Sigmoid colon (tissue), 6 donors: ENCODE measurements at regions not wholly inside any gene's neighbourhood (a gene's known extent, or its start where the extent isn't known, plus 50 kb on each side); places are given as distances from the start of the nearest gene placed in this dataset.
"Not testable (repeated sequence)": the region's sequence is repeated elsewhere in the genome, so short reads cannot be mapped to it uniquely, and the experiment has no call there.

Experiments
- DNase-seq: peaks from one replicate; pipeline ENCODE4 v3.0.0-alpha.2; 2019
- H3K27ac ChIP-seq, 4 donors: fragments of 200-600 bp; sonication (generic); one replicate each; pipeline ENCODE4 v1.5.1; 2016 to 2019; ENCODE audit warnings: mild to moderate bottlenecking in 1 of 4
- H3K27me3 ChIP-seq, 3 donors: fragments of 200-600 bp; sonication (generic); one replicate each; pipeline ENCODE4 v1.5.1; 2019; ENCODE audit warnings: mild to moderate bottlenecking in 1 of 3
- H3K36me3 ChIP-seq, 4 donors: fragments of 200-600 bp; sonication (generic); one replicate each; pipeline ENCODE4 v1.5.1; 2016 to 2019
- H3K4me1 ChIP-seq, 4 donors: fragments of 200-600 bp; sonication (generic); one replicate each; pipeline ENCODE4 v1.5.1; 2017 to 2019
- H3K4me3 ChIP-seq, 4 donors: fragments of 200-600 bp; sonication (generic); one replicate each; pipeline ENCODE4 v1.5.1; 2017 to 2019; ENCODE audit warnings: mild to moderate bottlenecking in 2 of 4, moderate library complexity in 1 of 4
- H3K9me3 ChIP-seq, 4 donors: fragments of 200-600 bp in 3 of 4; sonication (generic) in 3 of 4; one replicate each; pipeline versions ENCODE4 v1.5.1 to v1.6.1; 2013 to 2019
- EP300 ChIP-seq, 4 donors: sonication (generic); formaldehyde crosslinking; IDR thresholded peaks; one replicate each; pipeline ENCODE4 v1.6.1; 2017; ENCODE audit warnings: antibody characterized with exemption in 4 of 4
- POLR2A ChIP-seq, 2 donors: fragments of 450-650 bp; IDR thresholded peaks; one replicate each; pipeline ENCODE4 v1.6.1; 2016; ENCODE audit warnings: antibody characterized with exemption in 2 of 2, mild to moderate bottlenecking in 2 of 2, moderate library complexity in 2 of 2
- POLR2AphosphoS5 ChIP-seq, 4 donors: sonication (generic); formaldehyde crosslinking; IDR thresholded peaks; one replicate each; pipeline ENCODE4 v1.6.1; 2017; ENCODE audit warnings: antibody characterized with exemption in 4 of 4
- WGBS, 2 donors: extraction: QIAGEN DNeasy Blood & Tissue Kit; methylation state at CpG; one replicate each; pipeline ENCODE4 v1.1.7; 2013; 5-methylcytosine and 5-hydroxymethylcytosine counted together
- intact Hi-C: fragments of 100-400 bp; cut with DNase I; formaldehyde crosslinking; loops from one replicate; pipeline ENCODE4 v1.15.1; 2023
- TF ChIP-seq, protein P1 (sequence below), 4 experiments: fragments of 450-650 bp in 3 of 4; fragments of 200-600 bp in 1 of 4; IDR thresholded peaks; one replicate each; pipeline ENCODE4 v1.5.1; 2016 to 2019; ENCODE audit warnings: antibody characterized with exemption in 4 of 4, mild to moderate bottlenecking in 3 of 4, moderate library complexity in 2 of 4
- donor health status: healthy with polysubstance abuse.
- donor health status: healthy.

DNA sequence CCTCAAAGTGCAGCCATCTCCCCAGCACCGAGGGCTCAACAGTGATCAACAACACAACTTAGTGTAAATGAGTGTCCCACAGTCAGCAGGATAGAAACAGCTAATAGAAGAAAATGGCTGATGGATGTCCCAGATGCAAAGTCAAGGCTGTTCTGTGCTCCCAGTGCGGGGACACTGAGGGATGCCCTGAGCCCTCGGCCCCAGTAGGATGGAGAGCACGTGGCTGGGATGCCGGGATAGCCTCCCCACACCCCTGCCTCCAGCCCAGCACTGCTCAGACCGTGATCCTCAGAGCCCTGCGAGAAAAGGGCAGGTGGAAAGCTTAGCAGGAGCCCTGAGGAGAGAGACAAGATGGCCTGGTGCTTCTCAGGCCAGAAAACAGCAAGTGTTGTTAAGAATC, 243.9 kb upstream of the TCERG1L start:
- H3K36me3 ChIP-seq: no peaks in the 10 kb centered on the region
- 62 to 75% methylated on average over 7 of the region's 7 CpGs for WGBS, 2 donors
- peaks cover 0 to 19% (median 0%) of the 10 kb centered on the region in 3 donors for H3K27me3 ChIP-seq
- no peak for DNase-seq
- intact Hi-C loops: no loop called here
- H3K4me1 ChIP-seq: no peaks in the 10 kb centered on the region
- H3K4me3 ChIP-seq: no peak overlapping the region
- no peak overlapping the region for H3K27ac ChIP-seq
- no peaks in the 10 kb centered on the region for H3K9me3 ChIP-seq
- no peak for TF ChIP-seq POLR2AphosphoS5 (IDR thresholded peaks at IDR 0.05)
- no peak for TF ChIP-seq POLR2A (IDR thresholded peaks at IDR 0.05)
- TF ChIP-seq, protein P1, sequence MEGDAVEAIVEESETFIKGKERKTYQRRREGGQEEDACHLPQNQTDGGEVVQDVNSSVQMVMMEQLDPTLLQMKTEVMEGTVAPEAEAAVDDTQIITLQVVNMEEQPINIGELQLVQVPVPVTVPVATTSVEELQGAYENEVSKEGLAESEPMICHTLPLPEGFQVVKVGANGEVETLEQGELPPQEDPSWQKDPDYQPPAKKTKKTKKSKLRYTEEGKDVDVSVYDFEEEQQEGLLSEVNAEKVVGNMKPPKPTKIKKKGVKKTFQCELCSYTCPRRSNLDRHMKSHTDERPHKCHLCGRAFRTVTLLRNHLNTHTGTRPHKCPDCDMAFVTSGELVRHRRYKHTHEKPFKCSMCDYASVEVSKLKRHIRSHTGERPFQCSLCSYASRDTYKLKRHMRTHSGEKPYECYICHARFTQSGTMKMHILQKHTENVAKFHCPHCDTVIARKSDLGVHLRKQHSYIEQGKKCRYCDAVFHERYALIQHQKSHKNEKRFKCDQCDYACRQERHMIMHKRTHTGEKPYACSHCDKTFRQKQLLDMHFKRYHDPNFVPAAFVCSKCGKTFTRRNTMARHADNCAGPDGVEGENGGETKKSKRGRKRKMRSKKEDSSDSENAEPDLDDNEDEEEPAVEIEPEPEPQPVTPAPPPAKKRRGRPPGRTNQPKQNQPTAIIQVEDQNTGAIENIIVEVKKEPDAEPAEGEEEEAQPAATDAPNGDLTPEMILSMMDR (IDR thresholded peaks at IDR 0.05): no peak
- TF ChIP-seq EP300 (IDR thresholded peaks at IDR 0.05): no peak

DNA sequence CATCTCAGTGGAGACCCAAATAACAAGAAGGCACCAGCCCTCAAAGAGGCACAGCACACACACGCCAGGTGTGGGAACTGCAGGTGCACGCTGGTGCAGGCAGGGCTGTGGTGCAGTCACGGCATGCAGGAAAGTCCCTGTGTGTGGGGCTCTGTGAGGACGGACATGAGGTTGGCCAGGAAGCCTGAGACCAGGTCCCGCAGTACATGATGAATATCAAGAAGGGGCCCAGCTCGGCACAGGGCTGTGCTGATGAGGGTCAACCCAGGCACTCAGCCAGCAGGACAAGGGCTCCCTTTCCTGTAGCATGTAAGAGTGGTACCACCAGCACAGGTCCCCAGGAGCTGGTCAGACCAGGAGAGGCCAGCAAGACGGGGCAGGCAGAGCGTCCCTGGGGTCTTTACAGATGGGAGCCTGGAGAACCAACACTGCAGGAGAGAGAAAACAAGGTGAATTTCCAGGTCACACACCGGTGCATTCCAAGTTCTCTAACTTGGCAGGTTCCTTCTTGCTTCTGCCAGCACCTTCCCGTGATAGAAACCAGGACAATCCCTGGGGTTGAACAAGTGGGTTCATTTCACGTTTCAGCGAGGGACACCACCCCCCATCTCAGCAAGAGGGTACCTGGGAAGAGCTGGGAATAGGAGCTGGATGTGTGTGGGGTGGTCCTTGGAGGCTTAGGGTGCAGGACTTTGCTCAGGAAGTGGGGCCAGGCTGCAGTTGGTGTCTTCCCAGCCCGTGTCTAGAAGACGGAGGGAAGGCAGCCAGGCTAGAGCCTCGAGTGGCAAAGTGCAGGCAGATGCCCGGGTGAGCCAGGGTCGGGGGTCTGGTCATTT, 244.8 kb upstream of the TCERG1L start:
- intact Hi-C loops: no loop called here
- Histone ChIP-seq H3K4me3 (no peak overlapping the region), H3K27me3 (peaks cover 0 to 27% (median 0%) of the 10 kb centered on the region in 3 donors), H3K36me3 (no peaks in the 10 kb centered on the region), H3K9me3 (no peaks in the 10 kb centered on the region), H3K27ac (no peak overlapping the region), H3K4me1 (no peaks in the 10 kb centered on the region)
- no peak for DNase-seq
- 75 to 76% methylated on average over 17 of the region's 17 CpGs for WGBS, 2 donors
- TF ChIP-seq POLR2A (IDR thresholded peaks at IDR 0.05) (no peak), EP300 (IDR thresholded peaks at IDR 0.05) (no peak), POLR2AphosphoS5 (IDR thresholded peaks at IDR 0.05) (no peak)
- TF ChIP-seq, protein P1 (IDR thresholded peaks at IDR 0.05): no peak

DNA sequence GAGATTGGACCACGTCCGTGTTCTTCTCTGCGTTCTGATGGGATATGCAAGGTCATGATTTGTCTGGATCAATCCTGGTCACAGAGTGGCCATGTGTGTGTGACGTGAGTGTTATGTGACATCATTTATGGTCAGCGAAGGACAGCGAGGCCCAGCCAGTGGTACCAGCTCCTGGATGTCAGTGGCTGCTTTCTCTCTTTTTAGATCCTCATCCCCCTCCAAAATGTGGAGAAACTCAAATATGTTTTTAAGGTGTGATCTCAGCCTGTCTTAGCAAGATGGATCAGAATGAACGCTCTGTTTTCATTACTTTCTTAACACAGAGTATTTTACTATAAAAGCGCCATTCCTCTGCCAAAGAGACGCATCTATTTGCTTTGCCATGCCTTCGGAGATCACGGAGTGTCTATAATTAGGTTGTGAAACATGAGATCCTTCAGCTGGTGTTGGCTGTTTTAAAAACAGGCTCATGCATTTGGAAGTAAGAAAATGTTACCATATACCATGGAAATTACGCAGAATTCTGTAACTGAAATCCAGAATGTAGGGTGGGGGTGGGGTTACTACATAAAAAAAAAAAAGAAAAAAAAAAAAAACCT, 245.5 kb upstream of the TCERG1L start:
- Histone ChIP-seq H3K27ac (no peak overlapping the region), H3K4me1 (no peaks in the 10 kb centered on the region), H3K9me3 (no peaks in the 10 kb centered on the region), H3K4me3 (no peak overlapping the region), H3K27me3 (peaks cover 0 to 30% (median 0%) of the 10 kb centered on the region in 3 donors), H3K36me3 (no peaks in the 10 kb centered on the region)
- intact Hi-C loops: no loop called here
- 71 to 72% methylated on average over 12 of the region's 12 CpGs for WGBS, 2 donors
- no peak for DNase-seq
- TF ChIP-seq POLR2A (IDR thresholded peaks at IDR 0.05) (no peak), EP300 (IDR thresholded peaks at IDR 0.05) (no peak), POLR2AphosphoS5 (IDR thresholded peaks at IDR 0.05) (no peak)
- TF ChIP-seq, protein P1 (IDR thresholded peaks at IDR 0.05): no peak

DNA sequence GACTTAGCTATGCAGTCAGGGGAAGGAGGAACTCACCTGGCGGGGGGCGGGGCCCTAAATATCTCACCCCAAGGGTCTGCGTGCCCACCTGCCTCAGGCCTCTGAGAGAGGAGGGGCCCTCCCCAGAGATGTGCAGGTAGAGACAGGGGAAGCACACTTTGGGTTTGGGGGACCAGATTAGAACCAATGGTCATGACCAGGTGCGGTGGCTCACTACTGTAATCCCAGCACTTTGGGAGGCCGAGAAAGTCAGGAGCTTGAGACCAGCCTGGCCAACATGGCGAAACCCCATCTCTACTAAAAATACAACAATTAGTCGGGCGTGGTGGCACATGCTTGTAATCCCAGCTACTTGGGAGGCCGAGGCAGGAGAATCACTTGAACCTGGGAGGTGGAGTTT, 246.4 kb upstream of the TCERG1L start:
- intact Hi-C loops, H3K27ac ChIP-seq, H3K9me3 ChIP-seq, H3K36me3 ChIP-seq, H3K4me3 ChIP-seq, DNase-seq, H3K4me1 ChIP-seq: not testable (repeated sequence)
- H3K27me3 ChIP-seq: peaks cover 0 to 30% (median 0%) of the 10 kb centered on the region in 3 donors
- 79 to 89% methylated on average over 9 of the region's 9 CpGs for WGBS, 2 donors

DNA sequence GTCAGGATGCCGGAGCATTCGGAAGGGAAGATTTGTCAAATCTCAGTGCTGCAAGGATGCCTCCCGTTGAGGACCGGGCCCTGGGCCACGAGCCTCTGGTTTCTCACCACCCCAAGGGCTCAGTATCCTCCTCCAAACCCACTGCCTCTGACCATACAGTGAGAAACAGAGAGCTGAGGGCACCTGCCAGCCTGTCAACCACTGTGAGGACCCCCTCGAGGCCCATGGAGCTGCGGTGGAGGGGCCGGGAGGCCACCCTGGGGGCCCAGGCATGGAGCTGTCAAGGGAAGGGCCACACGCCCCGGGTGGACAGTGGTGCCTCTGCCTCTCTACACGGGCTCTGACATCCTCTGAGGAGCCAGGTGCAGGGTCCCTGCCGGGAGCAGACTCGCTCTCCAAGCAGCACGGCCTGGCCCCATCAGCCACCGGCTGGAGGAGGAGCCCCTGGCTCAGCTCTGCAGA, 248.0 kb upstream of the TCERG1L start:
- H3K4me1 ChIP-seq: no peaks in the 10 kb centered on the region
- intact Hi-C loops: no loop called here
- TF ChIP-seq EP300 (IDR thresholded peaks at IDR 0.05) (no peak), POLR2AphosphoS5 (IDR thresholded peaks at IDR 0.05) (no peak), POLR2A (IDR thresholded peaks at IDR 0.05) (no peak)
- TF ChIP-seq, protein P1 (IDR thresholded peaks at IDR 0.05): no peak
- no peaks in the 10 kb centered on the region for H3K36me3 ChIP-seq
- H3K27ac ChIP-seq: no peak overlapping the region
- WGBS, 2 donors: 81 to 85% methylated on average over 15 of the region's 15 CpGs
- H3K27me3 ChIP-seq: peaks cover 0 to 30% (median 0%) of the 10 kb centered on the region in 3 donors
- H3K9me3 ChIP-seq: peaks cover 0 to 3% (median 0%) of the 10 kb centered on the region in 4 donors
- no peak overlapping the region for H3K4me3 ChIP-seq
- no peak for DNase-seq
